ENCODE measurements at regions not wholly inside any gene's neighbourhood (a gene's known extent, or its start where the extent isn't known, plus 50 kb on each side); places are given as distances from the start of the nearest gene placed in this dataset.

DNA sequence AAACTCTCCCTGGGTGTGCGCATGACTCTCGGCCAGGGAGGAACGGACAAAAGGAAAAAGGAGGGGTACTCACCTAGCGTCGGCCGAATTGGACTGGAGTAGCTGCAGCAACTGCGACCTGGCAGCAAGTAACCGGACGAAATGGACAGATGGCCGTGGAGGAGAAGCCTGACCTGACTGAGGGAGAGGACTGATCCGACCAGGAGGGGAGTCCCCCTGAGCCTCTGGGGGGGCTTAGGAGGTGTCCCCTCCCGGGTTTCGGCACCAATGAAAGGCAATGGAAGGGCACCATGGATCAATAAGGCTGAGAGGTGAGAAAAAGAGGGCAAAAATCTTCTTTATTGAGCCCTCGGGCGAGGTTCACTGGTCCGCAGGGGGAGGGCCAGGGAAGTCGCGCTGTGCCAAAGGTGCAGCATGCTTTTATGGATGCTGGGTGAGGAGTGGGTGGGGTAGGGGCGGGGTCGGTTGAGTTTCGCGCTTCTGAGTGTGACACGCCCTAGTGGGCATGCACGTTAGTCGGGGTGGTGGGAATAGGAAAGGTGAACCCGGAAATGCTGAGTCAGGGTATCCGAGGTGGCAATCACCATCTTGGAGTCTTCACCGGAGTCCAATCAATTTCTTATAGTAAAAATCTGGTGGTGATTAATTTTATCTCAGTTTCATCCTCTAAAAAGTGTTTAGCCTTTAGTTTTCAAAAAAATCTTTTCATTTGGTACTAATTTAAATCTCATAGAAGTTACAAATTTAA, 638.5 kb upstream of the DPP6 start:
- Histone ChIP-seq H3K9me3 (peaks cover 8 to 28% of the 10 kb centered on the region in 2 donors), H3K4me3 (no peak overlapping the region), H3K27ac (no peak overlapping the region), H3K36me3 (no peaks in the 10 kb centered on the region), H3K27me3 (no peaks in the 10 kb centered on the region), H3K4me1 (no peaks in the 10 kb centered on the region)
- TF ChIP-seq POLR2A (IDR thresholded peaks at IDR 0.05) (no peak), CTCF (IDR thresholded peaks at IDR 0.05) (no peak), POLR2AphosphoS5 (IDR thresholded peaks at IDR 0.05) (no peak)
- no peak for DNase-seq (ENCODE audit: low spot score in 2 of 2)
- intact Hi-C loops (cut with DNase I; ENCODE audit: low total_unique reads) = no loop called here

DNA sequence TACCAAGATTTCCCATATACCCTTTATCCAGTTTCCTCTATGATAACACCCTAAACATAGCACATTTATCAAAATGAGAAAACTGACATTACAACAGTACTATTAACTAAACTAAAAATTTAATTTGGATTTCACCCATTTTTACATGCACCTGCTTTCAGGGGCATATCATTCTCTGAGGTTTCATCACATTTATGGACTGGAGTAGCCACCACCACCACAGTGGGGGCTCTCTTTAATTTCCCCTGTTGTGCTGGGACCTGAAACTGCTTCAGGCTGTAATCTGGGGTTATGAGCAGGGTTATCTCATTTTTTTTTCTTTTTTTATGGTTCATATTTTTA, 637.9 kb upstream of the DPP6 start:
- TF ChIP-seq POLR2AphosphoS5 (IDR thresholded peaks at IDR 0.05) (no peak), POLR2A (IDR thresholded peaks at IDR 0.05) (no peak), CTCF (IDR thresholded peaks at IDR 0.05) (no peak)
- DNase-seq (ENCODE audit: low spot score in 2 of 2) = no peak
- intact Hi-C loops (cut with DNase I; ENCODE audit: low total_unique reads) = no loop called here
- Histone ChIP-seq H3K27ac (no peak overlapping the region), H3K4me3 (no peak overlapping the region), H3K36me3 (no peaks in the 10 kb centered on the region), H3K4me1 (no peaks in the 10 kb centered on the region), H3K9me3 (peaks cover 8 to 28% of the 10 kb centered on the region in 2 donors), H3K27me3 (no peaks in the 10 kb centered on the region)

GRCh38 chr7:153415632-153416031, 636.6 kb upstream of the DPP6 start:
- DNase-seq (ENCODE audit: low spot score in 2 of 2) = no peak
- Histone ChIP-seq H3K36me3 (no peaks in the 10 kb centered on the region), H3K4me1 (no peaks in the 10 kb centered on the region), H3K27me3 (no peaks in the 10 kb centered on the region), H3K9me3 (peaks cover 8 to 28% of the 10 kb centered on the region in 2 donors), H3K4me3 (no peak overlapping the region), H3K27ac (no peak overlapping the region)
- intact Hi-C loops (cut with DNase I; ENCODE audit: low total_unique reads) = no loop called here
- TF ChIP-seq CTCF (IDR thresholded peaks at IDR 0.05) (no peak), POLR2AphosphoS5 (IDR thresholded peaks at IDR 0.05) (no peak), POLR2A (IDR thresholded peaks at IDR 0.05) (no peak)

DNA sequence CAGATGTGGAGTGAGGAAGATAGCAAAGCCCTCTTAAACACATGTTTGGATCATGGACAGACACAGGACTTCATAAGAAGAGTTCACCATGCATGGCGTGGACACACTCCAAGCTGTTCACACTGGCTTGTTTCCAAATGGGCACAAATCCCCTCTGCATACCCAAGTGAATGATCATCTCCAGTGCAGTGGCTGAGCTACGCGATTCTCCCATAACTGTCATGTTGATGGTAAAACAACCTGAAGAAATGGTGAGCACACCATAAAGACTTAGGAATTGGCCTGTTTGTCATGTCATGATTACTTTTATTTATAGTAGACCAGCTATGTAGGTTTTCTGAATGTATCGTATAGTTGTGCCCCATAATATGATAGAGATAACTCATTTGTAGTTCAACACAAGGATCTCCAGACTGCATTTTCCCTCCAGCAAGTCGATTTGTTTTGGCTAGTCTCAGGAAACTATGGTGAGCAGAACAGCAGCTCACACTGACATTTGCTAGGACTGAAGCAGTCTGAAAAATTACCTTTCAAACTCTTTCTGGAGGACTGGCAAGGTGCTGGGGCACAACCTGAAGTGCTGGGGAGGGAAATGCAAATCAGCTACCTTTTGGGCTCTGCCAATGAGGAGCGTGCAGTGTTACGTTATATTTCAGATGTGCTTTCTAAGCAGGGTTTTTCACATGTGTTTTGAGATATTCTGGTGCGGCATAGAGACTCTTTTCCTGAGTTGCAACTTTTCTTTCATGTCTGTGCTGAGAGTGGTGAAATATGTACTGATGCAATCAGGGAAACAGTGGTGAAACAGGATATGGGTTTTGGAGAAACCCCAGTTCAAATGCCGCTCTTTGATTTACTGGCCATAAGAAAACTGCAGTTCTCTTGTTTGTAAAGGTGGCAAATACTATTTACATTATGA, 629.6 kb upstream of the DPP6 start:
- Histone ChIP-seq H3K36me3 (no peaks in the 10 kb centered on the region), H3K4me1 (no peaks in the 10 kb centered on the region), H3K27ac (no peak overlapping the region), H3K27me3 (no peaks in the 10 kb centered on the region), H3K9me3 (no peaks in the 10 kb centered on the region), H3K4me3 (no peak overlapping the region)
- no peak for TF ChIP-seq POLR2A (IDR thresholded peaks at IDR 0.05)
- no peak for TF ChIP-seq POLR2AphosphoS5 (IDR thresholded peaks at IDR 0.05)
- TF ChIP-seq CTCF (IDR thresholded peaks at IDR 0.05) = no peak
- DNase-seq (ENCODE audit: low spot score in 2 of 2) = no peak
- intact Hi-C loops (cut with DNase I; ENCODE audit: low total_unique reads) = no loop called here

DNA sequence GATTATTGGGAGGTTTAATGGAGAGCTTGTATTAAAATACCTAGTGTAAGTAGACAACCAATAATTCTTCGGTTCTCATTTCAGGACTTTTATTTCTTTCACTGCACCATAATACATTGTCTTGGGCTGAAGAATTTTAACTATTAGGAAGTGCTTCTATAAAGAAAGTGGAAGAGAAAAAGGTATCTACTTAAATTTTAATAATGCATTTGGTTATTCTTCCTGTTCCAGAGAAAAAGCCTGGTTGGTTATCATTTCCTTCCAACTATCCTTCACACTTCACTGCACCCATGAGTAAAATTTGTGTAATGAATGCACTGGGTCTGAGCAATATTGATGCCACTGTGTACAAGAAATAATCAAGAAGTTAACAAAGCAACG, 629.0 kb upstream of the DPP6 start:
- H3K9me3 ChIP-seq = no peaks in the 10 kb centered on the region
- TF ChIP-seq POLR2AphosphoS5 (IDR thresholded peaks at IDR 0.05) (no peak), CTCF (IDR thresholded peaks at IDR 0.05) (no peak), POLR2A (IDR thresholded peaks at IDR 0.05) (no peak)
- no peaks in the 10 kb centered on the region for H3K36me3 ChIP-seq
- no peak overlapping the region for H3K27ac ChIP-seq
- no peaks in the 10 kb centered on the region for H3K4me1 ChIP-seq
- no peak overlapping the region for H3K4me3 ChIP-seq
- no peaks in the 10 kb centered on the region for H3K27me3 ChIP-seq
- DNase-seq (ENCODE audit: low spot score in 2 of 2) = no peak
- intact Hi-C loops (cut with DNase I; ENCODE audit: low total_unique reads) = no loop called here
